HG03565 (cell line): ENCODE measurements at regions not wholly inside any gene's neighbourhood (a gene's known extent, or its start where the extent isn't known, plus 50 kb on each side); places are given as distances from the start of the nearest gene placed in this dataset.

Experiments
- ATAC-seq: cut with Tn5 transposase; IDR thresholded peaks from one replicate; pipeline ENCODE4 v1.9.1; 2021; ENCODE audit warnings: mild to moderate bottlenecking, moderate library complexity; ENCODE audit not compliant: unreplicated experiment

DNA sequence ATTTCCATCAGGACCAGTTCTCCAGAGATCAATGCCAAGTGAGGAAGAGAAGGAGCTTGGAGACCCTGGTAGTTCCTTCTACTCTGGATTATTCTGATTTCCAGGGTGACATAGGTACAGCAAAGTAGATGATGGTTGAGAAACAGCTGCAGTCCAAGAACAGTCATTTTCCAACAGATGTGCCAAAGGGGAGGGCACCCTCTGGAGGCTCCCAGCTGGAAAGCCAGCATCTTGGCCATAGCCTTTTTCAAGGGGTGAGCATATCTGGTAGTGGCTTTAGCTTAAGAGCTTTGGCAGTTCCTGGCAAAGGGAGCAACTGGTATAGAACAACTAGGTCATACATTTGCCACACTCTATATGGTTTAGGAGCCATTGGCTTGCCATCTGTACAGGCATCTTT, 492.7 kb downstream of the RASEF start:
- ATAC-seq, result no peak

DNA sequence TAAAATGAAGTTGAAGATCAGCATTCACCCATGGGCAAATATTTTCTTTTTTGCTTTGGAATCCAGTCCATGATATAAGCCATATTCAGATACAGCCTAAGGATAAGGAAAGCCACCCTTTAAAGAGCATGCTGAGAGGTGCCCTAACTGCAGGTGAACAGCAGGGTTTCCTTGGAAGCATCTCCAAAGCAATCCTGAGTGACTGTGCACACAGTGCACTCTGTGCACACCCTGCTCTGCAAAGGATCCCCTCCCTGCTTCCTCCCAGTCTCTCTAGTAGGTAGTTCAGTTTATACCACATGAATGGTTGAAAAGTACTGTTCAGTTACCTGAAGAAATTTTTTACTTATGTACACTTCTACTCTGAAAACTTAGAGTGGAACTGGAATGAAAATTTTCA, 491.4 kb downstream of the RASEF start:
- ATAC-seq, result no peak

- ATAC-seq, result no peak
These were observed 490.8 kb downstream of the RASEF start for GRCh38 chr9:82572146-82572545.

DNA sequence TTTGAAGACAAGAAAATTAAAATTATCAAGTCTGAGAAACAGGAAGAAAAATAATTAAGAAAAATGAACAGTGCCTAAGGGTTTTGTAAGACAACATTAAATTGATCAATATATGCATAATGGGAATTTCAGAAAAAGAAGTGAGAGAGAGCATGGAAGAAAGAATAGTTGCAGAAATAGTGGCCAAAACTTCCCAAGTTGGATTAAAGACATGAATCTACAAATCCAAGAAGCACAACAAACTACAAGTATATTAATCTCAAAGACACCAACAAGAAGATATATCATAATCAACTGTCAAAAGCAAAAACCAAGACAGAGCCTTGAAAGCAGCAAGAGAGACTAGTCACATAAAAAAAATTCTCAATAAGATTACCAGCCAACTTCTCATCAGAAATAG, 488.0 kb downstream of the RASEF start:
- ATAC-seq, result no peak

- ATAC-seq, result no peak
These were observed 482.0 kb downstream of the RASEF start for GRCh38 chr9:82580921-82581320.

DNA sequence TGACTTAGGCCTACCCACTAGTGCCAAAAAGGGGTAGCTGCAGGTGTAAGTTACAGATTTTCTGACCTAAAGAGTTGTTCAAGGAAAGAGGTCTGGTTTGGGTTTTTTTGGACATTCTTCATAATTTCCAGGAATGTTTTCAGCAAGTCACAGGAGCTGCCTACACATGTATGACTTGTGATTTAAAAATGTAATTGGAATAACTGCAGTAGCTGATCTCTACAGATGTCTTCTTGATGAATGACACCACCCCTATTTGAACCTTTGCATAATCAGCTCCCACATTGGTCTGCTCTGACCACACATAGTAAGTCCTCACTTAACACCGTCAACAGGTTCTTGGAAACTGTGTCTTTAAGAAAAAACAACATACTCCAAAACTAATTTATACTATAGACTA, 481.4 kb downstream of the RASEF start:
- no peak for ATAC-seq

- ATAC-seq, result no peak
These were observed 481.0 kb downstream of the RASEF start for GRCh38 chr9:82581935-82582334.

DNA sequence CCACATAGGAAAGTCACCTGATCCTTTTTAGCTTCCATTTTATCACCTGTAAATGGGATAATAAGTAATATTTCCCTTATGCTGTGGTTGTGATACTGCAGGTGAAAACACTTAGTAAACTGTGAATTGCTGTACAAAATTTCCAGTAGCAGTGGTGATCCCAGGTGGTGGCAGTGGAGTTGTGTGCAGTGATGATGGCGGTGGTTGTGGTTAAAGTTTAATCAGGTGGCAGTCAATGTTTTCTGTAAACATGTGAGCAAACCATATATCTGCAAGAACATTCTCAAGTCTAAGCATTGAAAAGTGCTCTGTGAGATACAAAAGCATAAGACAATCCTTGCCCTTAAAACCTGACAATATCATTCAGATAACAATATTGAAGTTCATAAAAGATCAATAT, 480.2 kb downstream of the RASEF start:
- ATAC-seq, result no peak

DNA sequence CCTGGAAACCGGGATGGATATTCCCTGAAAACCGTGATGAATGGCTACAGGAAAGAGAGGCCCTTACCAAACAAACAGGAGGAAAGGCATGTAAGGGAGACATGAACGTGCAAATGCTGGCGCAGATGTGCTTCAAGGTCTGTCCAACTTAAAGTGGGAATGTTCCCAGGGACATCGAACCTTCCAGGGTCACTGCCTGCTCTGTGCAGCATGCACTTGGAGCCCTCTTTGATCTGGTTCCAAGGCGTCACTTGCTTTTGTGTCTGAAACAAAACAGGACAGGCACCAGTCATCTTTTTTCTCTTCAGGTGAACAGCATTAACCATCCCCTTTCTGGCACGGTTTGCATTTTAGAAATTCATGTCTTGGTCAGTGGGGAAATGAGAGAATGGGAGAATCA, 479.4 kb downstream of the RASEF start:
- ATAC-seq, result no peak

DNA sequence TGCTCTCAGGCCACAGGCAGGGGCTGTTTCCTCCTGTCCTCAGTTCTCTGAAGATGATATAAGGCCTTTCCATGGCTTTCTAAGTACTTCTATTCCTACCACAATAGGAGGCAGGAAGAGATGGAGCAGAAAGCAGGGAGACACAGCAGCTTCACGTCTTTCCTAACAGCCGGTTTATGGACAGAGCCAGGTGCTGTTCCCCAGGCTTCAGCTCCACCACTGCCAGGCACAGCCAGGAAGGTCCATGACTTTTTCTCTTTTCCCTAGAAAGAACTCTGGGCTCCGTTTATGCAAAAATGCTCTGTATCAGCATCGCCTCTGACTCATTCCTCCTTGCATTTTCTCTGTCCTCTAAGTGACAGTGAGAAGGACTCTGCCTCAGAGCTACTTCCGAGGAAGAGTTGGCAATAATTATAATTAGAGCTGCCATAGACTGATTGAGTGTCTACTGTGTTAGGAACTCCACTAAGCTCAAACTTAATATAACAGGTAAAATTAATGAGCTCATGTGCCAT, 478.5 kb downstream of the RASEF start:
- ATAC-seq, result no peak

DNA sequence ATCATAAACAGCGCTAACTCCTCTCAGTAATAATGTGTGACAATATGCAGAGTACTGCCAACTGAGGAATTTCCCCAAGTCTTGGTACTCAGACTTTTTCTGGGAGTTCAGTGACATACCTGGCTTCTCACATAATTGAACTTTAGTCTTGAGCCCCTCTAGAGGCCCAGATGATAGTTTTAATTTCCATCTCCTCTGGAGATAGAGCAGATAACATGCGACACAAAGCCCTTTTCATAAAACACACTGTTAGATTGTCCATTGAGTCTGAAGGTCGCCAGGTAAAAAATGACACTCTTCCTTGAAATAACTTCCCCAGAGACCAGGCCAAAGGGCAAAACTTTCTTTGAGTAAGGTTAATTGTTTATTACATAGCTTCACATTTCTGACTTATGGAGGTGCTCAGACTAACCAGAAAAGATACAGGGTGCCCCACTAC, 476.0 kb downstream of the RASEF start:
- no peak for ATAC-seq

GRCh38 chr9:82588301-82589180, 474.4 kb downstream of the RASEF start:
- no peak for ATAC-seq

DNA sequence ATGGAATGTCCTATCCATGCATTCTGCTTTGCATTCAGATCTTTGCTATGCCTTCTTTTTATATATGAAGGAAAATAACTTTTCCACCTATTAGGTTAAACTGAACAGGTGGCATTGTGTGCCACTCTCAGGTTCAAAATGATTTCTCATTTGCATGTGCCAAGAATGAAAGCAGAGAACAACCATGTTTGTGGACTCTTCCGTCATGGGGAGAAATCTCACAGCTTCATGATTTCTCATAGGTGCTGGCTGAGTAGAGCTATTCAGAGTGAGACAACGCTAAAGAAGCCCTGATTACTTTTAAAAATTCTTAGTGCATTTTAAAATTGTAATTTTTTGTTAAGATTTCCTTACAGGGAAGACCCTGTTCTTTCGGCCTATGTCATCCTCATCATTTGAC, 472.1 kb downstream of the RASEF start:
- no peak for ATAC-seq

GRCh38 chr9:82593501-82593900, 469.4 kb downstream of the RASEF start:
- ATAC-seq, result no peak

- no peak for ATAC-seq
These were observed 465.4 kb downstream of the RASEF start for GRCh38 chr9:82597241-82598203.

DNA sequence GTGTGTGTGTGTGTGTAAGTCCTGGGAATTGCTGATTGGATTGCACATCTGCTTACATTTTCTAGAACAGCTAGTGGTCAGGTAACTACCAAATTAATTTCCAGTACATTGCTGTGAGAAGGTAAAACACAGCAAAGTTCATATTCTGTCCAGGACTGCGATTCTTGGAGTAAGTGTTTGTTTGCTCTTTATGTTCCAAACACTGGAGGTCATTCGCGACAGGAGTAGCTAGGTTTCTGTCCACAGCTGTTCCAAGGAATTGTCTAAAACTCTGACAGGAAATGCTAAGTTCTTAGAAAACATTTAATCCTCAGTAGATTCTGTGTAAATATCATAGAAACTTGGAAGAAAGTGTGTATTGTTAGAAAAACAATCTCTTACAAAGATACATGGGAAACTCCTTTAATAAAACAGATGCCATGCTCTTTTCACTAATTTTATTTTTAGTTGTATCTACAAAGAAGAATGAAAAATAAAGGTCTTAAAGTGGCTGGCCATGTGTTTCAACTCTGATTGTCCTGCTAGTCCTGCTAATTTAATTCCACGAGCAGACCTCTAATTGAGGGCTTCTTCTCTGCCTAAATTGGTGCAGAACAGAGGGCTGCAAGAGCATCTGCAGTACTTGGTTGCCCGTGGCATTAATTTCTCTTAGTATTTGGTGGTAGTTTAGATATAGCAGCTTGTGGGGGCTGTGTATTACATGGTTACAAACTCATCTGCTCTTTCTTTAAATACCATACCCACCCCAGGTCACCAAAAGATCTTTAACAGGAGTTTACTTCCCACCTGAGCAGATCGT, 464.5 kb downstream of the RASEF start:
- ATAC-seq, result no peak

GRCh38 chr9:82599336-82599949, 463.5 kb downstream of the RASEF start:
- no peak for ATAC-seq

- no peak for ATAC-seq
These were observed 462.2 kb downstream of the RASEF start for GRCh38 chr9:82600536-82601292.

DNA sequence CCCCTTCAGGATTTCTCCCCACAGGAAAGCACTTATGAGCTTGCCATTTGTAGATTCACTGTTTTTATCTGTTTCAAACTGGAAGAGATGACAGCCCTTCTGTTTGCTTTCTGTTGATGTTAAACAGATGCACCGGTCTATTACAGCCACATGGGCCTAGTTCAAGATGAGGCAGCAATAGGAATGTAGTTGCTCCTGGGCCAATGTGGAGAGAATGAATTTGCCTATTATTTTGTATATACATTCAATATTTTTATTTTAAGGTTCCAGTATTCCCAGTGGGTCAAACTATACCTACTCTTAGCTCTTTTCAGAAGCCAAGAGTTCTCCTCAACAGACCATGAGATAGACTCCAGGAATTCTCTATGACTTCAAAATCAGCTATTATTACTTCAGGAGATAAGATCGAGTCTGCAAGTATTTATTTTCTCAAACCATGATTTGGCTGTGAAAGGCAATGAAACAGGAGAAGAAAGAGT, 461.6 kb downstream of the RASEF start:
- ATAC-seq, result no peak
